Stimulated activated CD8-positive, alpha-beta memory T cell treated with anti-CD3 and anti-CD28 coated beads, Interleukin-7, amount 100 ng/mL, for 1 hour (primary cell): ENCODE measurements at regions not wholly inside any gene's neighbourhood (a gene's known extent, or its start where the extent isn't known, plus 50 kb on each side); places are given as distances from the start of the nearest gene placed in this dataset.

Experiments used
- DNase-seq, 2 donors: peaks; one replicate each; pipeline ENCODE4 v3.0.0-alpha.2; 2020; ENCODE audit warnings: low read depth in 2 of 2

DNA sequence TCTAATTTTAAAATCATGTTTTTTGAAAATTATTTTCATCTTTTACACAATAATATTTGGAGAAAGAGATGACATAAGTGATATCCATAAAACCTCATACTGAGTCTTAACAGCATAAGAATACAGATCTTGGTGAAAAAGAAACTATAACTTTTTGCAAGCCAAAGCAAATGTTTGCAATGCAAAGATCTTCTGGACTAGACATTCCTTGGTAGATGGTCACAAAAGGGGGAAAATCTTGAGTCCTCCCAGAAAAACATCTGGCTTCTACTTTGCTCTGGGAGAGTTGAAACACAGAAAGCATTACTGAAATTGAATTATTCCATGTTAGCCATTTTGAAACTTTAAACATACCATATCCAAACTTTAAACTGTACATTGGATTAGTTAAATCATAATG lies 308.2 kb downstream of the ANXA1 start:
- DNase-seq: no peak

DNA sequence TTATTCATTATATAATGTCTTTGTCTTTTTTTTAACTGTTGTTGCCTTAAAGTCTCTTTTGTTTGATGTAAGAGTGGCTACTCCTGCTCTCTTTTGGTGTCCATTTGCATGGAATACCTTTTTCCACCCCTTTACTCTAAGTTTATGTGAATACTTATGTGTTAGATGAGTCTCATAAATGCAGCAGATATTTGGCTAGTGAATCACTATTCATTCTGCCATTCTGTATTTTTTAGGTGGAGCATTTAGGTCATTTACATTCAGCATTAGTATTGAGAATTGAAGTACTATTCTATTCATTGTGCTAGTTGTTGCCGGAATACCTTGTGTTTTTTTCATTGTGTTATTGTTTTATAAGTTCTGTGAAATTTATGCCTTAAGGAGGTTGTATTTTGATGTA lies 317.1 kb downstream of the ANXA1 start:
- DNase-seq: no peak

DNA sequence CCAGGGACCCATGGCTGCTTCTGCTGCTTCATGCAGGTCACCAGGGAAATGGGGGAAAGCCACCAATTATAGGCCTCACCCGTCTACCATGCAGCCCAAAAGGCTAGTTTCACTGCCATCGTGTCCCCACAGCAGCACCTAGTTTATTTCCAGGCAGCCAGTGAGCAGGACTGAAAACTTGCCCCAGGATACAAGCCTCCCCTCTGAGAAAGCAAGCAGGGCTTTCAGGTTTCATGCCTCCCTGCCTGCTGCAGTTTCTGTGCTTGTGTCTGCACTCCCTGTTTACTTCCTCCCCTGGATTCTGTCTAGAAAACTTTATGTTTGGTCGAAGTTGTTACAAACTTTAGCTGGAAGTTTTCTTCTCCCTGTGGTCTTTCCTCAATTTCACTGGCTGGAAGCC lies 319.1 kb downstream of the ANXA1 start:
- DNase-seq: no peak

DNA sequence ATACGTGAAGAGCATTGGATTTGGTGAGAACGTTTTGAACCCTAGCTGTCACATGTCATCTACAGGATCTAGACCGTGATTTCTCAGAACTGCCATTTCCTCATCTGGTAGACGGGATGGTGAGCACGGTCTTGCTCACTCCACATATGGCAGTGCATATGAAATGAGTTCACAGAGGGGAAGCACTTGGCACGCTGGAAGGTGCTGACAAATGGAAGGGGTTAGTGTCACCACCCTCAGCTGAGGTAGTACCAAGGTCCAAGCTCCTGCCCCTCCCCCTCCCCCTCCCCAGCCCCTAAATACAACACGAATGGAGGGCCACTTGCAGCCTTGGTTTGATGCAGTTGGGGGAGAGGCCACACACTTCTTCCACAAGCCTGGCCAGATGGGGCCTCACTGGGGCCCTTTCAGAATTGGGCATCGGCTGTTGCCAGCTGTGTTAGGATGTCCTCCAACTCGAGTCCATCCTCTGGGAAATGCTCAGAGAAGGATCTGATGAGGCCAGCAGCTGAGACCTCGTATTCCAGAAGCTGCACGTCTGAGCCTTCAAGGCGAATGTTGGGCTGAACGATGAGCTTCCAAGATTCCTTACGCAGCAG lies 322.4 kb downstream of the ANXA1 start:
- DNase-seq: no peak

DNA sequence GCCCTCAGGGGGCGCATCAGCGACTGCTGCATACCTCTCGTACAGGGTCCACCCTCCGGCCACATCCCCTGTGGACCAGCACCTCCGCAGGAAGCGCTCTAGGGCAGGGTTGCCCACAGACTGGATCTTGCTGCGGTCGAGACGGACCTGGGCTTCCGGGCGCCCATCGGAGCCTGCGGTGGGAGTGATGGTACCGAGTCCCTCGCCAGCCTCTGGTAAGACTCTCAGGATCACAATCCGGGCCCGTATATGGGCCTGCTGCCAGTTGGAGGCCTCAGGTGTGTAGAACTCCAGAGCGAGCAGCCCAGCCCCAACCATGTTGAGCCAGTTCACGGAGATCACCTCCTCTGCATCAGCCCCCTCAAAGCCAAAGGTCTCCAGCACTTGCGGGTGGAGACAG lies 323.0 kb downstream of the ANXA1 start:
- no peak for DNase-seq

DNA sequence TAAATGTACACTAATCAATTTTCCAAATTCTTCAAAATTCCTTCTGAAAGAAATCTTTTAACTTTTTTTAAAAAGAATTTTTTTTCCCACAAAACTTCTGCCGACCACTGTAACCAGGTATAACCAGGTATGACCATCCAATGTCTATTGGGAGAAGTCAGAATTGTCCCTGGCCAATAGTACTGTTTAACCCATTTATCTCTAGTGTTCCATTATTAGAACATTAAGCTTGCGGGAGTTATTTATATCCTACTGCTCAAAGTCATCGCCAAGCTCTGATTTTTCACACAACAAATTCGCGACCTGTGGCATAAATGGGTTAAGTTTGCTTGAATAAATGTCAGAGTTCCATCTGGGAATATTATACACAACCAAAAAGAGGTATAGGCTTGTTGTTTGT lies 343.2 kb downstream of the ANXA1 start:
- no peak for DNase-seq

DNA sequence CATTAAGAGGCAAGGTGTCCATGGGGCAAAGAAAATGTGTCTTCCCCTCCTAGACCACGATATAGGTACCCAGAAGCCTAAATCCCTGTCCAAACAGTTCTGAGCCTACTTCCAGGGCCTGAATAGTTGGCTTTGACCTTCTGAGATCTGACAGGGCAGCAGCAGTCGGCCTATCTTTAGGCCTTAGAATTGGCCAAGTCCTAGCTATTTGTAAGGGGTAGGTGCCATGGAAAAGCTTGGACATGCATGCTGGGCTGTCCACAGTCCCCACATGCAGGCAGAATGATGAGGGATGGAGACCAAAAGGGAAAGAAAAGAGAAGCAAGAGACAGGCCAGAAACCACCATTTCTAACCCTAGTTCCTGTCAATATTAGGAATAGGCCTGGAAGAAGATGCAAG lies 346.1 kb downstream of the ANXA1 start:
- DNase-seq: no peak

DNA sequence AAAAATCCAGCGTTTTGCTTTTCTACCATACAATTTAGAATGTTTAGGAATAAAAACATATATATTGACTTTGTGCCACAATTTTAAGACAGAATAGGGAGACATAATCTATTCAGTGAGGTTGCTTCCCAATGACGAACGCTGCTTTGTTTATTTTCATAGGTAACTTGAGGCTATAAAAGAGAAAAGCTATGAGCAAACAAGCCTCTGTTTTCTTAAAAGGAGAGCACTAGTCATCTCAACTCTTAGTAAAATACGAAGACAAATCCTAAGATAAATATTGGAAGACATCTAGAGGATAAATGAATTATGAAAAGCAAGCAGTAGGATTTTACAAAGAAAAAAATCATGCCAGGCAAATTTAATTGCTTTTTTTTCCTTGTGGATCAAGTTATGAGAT lies 363.6 kb downstream of the ANXA1 start:
- DNase-seq: no peak

DNA sequence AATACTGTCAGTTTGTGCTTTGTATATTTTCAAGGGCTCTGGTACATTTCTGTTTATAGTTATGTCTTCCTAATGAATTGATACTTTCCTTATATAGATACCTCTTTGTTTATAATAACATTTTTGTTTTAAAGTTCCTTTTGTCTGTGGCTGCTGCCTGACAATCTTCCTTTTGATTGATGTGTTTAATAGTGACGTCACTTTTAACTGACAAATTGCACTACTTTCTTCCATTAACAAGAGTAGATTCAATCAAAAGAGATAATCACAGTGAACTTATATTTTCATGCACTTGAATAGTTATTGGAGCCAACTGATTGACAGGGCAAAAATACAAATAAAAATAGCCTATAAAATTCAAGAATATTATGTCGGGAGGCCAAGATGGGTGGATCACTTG lies 371.7 kb downstream of the ANXA1 start:
- DNase-seq: no peak

DNA sequence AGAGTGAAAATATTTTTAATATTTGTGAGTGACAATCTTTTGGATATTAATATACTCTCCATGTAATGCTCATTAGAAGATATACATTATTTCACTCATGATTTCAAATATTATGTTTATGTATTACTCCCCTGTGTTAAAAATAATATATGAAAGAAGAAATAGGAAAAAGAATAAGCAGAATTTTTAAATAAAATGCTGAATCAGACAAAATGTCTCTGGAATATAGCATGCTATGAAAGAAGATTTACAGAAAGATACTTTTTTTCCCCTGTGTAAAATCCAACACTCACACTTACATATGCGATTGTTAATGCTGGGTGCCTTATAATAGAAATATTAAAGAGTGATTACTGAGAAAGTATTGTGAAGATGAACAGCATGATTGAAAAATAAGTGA lies 373.7 kb downstream of the ANXA1 start:
- no peak for DNase-seq

DNA sequence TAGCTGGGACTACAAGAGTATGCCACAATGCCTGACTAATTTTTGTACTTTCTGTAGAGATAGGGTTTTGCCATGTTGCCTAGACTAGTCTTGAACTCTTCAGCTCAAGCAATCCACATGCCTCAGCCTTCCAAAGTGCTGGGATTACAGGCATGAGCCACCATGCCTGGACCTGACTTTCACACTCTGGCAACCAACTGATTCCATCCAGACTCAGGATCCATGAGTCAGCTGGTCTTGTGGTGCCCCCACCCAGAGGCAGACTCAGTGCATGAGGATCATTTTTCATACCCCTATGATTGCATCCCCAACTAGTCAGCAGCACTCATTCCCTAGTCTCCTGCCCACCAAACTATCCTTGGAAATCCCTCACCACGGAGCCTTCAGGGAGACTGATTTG lies 375.9 kb downstream of the ANXA1 start:
- no peak for DNase-seq

DNA sequence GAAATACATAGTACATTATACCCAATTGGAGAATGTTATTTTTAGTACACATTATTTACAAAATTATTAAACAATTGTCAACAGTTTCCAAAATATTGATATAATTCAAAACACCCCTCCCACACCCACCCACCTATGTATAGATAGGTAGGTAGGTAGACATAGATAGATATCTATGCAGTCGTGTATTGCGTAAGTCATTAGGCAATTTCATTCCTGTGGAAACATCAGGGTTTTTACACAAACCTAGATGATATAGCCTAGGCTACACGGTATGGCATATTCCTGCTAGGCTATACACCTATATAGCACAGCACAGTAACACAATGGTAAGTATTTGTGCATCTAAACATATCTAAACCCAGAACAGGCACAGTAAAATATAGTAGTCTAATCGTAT lies 377.3 kb downstream of the ANXA1 start:
- no peak for DNase-seq

DNA sequence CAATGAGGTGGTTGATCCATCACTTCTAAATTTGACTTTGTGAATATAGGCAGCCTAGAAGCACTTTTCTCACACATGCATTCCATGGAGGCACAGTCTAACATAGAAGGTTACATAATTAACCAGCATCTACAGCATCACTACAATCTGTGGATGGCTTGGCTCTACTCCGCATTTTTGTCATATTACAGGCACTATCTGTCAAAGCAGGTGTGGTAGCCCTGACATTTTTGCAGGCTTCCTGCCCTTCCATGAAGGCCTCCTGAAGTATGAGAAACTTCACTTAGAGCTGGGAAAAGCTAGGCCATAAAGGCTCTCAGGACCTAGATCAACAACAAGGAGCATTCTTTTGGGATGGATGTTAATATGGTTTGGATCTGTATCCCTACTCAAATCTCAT lies 378.0 kb downstream of the ANXA1 start:
- DNase-seq: no peak

DNA sequence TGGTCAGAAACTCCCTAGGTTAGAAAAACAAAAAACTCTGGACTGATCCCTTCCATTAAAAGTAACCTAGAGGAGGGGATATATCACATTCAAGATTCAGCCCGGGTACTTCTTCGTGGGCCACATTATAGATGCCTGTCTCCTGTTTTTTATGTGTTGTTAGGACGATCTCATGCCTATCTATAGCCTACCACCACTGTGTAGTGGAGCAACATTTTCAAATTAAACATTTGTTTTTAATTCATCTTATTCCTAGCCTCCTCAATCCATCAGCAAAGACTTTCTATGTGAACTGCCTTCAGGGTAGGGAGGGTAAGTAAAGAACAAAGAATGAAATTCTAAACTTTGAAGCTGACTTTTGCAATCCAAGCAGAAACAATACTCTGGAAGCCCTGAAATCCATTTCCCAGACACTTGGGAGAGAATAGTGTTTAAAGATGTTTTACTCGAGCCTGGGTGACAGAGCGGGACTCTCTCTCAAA lies 379.4 kb downstream of the ANXA1 start:
- DNase-seq: no peak

DNA sequence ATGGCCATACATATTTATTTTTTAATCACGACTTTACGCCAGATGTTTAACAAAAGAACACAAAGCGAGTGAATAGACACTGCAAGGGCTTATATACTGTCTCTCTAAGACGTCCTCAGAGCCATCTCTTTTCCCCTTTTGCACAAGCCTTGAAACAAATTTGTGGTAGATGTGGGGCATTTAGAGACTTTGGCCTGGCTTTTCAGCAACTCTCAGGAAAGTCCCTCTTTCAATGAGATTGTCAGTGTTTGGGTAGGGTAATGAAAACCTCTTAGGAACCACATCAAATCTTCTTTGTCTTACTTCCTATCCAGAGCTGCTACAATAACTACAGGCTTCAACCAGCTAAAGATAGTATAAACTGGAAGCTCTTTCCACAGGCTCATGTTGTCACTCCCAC lies 380.0 kb downstream of the ANXA1 start:
- no peak for DNase-seq

DNA sequence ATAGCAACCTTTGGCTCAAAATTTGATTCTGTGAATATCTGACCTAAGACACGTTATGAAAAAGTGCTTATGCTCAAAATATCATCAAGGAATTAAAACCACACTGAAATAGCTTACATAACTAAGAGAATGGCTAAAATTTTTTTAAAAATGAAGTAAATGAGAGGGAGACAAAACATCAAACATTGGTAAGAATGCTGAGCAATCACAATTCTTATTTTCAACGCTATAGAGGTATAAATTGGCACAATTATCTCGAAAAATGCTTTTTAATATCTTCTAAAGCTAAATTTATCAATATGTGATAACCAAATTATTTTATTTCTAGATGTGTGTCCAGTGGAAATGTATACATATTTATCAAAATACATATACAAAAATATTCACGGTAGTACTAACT lies 381.3 kb downstream of the ANXA1 start:
- DNase-seq: no peak

DNA sequence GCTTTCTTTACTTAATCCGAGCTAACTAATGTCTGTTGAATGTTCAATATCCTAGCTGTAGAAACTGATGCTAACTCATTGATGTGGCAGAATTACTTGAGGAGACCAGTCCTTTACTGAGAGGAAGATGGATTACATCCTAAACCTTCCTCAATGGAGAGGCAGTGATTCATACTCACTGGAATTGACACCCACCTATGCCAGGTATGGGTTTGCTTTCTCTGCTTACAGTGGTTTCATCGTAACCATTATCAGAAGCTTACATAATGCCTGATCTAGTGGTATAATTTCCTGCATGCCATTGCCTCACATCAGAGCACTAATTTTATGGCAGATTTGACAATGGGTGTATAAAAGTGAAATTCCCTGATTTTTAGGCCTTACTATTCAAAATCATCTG lies 384.7 kb downstream of the ANXA1 start:
- no peak for DNase-seq

DNA sequence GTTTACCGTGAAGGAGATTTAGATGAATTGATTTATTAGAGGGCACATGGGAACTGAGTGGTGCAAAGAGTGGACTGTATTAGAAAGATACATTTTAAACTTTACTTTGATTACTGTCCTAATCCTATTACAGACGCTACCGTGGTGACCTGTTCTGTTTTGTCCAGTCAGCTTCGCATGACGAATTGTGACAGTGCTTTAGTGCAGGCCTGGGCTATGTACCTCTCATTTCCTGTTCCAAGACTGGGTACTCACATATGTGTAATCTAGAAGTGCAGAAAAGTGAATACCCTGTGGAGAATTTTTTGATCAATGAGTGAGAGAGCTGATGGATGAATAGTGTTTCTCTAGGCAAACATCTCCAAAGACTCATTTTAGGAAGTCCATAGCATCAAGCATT lies 385.9 kb downstream of the ANXA1 start:
- no peak for DNase-seq

DNA sequence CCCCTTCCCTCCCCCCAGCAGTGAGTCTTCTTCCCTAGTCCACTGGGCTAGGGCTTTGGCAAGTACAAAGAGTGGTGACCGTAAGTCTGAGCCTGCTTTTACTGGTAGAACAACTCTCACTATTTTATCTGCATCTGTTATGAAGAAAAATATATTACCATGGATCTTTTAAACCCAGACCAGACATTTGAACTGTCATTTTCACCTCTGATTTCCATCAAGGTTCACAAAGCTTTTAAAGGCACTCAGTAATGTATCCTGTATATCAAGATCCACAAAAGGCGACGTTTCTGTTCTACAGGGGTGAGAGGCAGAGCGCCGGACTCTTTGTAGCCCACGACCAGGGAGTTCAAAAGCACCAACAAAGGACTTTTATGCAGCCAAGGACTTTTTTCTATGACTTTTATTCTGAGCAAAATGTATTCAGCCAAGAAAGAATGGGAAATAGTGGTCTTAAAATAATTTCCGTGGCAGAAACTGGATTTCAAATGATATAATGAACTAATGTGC lies 388.3 kb downstream of the ANXA1 start:
- DNase-seq: no peak

DNA sequence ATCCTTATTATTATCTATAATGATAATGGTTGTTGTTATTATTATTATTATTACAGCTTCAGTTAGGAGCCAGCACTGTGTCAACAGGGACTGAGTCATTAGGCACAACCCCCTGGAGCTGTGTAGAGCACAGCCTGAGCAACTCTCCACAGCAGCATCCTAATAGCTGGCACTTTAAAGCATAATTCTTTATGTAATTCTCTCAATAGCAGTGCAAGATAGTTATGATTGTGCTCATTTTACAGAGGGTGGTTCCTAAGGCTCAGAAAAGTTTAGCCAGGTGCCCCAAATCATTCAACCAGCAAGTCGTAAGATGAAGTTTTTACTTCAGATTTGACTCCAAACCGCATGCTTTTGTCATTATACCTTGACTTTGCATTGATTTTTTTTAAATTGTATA lies 390.3 kb downstream of the ANXA1 start:
- no peak for DNase-seq

DNA sequence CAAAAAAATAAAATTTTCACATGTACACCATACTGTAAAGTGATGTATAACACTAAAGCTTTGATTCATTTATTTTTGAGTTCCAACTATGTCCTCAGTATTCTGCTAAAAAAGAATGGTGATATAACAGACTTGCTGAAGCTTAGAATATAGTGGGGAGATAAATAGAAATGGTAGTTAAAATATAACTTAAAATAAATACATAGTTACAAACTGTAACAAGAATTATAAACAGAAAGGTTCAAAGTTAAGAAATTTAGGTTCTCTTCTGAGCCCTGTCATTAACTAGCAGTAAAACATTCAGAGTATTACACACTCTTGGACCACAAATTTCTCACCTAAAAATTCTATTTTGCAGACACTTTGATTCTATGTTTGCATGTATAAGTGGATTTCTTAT lies 392.1 kb downstream of the ANXA1 start:
- DNase-seq: no peak

DNA sequence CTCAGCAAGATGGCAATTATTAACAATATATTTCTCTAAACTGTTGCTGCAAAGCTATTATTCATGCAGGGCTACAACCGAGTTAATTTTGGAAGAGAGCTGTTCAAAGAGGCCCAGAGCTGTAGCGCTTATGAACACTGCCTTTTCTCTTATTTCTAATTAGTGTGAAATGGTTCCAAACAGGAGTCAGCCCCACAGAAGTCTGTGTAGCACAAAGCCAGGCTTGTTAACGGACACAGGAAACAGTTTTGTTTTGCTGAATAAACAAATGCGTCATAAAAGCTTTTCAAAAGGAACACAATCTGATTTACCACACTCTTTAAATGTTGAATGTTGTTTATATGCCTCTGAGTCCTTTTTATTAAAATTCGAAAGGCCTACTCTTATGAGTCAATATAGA lies 396.5 kb downstream of the ANXA1 start:
- DNase-seq: no peak

DNA sequence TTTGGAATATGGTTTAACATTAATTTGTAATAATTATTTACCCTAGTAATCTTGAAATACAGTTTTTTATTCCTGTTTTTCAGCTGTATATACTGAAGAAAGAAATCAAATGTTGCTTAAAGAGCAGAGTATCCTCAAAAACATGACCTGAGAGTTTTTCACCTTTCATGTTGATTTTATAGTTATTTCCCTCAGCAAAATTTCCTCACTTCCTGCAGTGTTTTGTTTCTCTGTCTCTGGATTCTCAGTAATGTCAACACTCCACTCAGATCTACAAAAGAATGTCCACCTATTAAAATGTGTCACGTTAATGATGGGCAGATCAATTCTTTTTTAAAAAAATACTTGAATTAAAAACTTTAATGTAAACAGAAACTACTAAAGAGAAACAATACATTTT lies 398.3 kb downstream of the ANXA1 start:
- no peak for DNase-seq

DNA sequence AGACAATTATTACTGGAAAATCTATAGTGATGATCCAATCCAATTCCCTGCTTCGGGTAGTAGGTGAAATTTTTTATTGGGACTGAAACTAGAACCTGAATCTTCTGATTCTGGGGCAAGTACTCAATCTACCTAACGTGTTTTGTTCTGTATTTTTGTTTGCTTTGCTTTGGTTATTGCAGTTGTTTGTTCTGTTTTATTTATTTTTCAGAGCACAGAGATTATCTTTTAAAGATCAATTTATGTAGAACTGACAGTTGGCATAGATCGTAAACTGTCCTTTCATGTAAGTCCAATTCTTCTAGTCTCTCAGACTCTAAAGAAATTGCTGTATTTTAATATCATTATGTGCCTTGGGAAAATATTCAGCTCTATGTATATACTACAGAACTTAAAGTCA lies 401.6 kb downstream of the ANXA1 start:
- no peak for DNase-seq
